Fibroblast of the aortic adventitia (primary cell): ENCODE measurements at regions not wholly inside any gene's neighbourhood (a gene's known extent, or its start where the extent isn't known, plus 50 kb on each side); places are given as distances from the start of the nearest gene placed in this dataset.

ENCODE experiments used
- DNase-seq: peaks from one replicate; pipeline ENCODE4 v3.0.0-alpha.2; 2010; ENCODE audit warnings: low read depth
- H3K4me3 ChIP-seq: 2 replicates; pipeline ENCODE4 v1.5.1; 2011; ENCODE audit warnings: low read depth, mild to moderate bottlenecking, control low read depth, low read length, moderate library complexity
- CTCF ChIP-seq: IDR thresholded peaks from 2 replicates; pipeline ENCODE4 v1.5.1; 2011; ENCODE audit warnings: mild to moderate bottlenecking, low read length, control low read depth, inconsistent platforms; ENCODE audit not compliant: insufficient read depth

- TF ChIP-seq CTCF: no peak
- DNase-seq: no peak
These were observed 136.0 kb downstream of the LMNTD1 start for GRCh38 chr12:25417071-25417470.

GRCh38 chr12:25416516-25416915 lies 136.6 kb downstream of the LMNTD1 start:
- TF ChIP-seq CTCF: no peak
- DNase-seq: no peak
- H3K4me3 ChIP-seq: no peak overlapping the region

More at GRCh38 chr12:25417071-25417470, 136.0 kb downstream of the LMNTD1 start:
- H3K4me3 ChIP-seq: no peak overlapping the region

- DNase-seq: no peak
- H3K4me3 ChIP-seq: no peak overlapping the region
- TF ChIP-seq CTCF: no peak
These were observed 138.1 kb downstream of the LMNTD1 start for GRCh38 chr12:25415004-25415403.

DNA sequence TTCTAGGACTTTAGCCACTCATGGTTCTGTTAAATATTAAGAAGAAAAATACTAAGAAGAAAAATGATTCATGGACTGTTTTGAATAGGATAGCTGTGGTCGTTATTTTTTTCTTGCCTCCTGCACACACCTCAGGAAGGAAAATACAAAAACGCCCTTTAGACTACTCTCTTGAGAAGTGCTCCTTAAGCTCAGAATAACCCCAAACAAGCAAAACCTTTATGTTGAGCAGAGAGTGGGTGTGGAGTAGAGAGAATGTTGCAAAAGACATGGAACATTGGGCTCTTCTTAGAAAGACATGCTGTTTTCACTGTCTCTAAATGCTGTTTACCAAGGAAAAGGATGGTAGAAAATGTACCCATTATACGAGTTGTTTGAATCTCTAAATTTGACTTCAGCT lies 140.3 kb downstream of the LMNTD1 start:
- TF ChIP-seq CTCF: no peak
- no peak for DNase-seq
- H3K4me3 ChIP-seq: no peak overlapping the region

DNA sequence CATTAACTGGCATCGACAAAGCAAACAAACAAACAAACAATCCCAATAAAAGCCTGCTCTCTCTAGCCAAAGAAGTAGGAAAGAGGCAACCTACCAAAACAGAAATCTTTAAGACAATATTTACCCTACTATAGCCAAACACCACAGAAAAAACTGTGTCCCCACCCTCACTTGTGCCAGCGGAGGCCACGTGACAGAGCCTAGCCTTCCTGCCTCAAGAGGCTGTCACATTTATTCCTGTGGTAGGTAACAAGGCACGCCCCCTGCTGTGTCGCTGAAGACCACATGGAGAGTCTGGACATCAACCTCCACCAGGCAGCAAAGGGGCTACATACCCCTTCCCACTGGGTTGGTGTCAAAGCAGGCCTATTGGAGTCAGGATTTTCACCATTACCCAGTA lies 148.1 kb downstream of the LMNTD1 start:
- DNase-seq: no peak
- H3K4me3 ChIP-seq: no peak overlapping the region
- TF ChIP-seq CTCF: no peak

GRCh38 chr12:25401547-25402345 lies 151.0 kb upstream of the KRAS start:
- H3K4me3 ChIP-seq: no peak overlapping the region
- peak; percentile 40 for DNase-seq
- TF ChIP-seq CTCF: no peak

DNA sequence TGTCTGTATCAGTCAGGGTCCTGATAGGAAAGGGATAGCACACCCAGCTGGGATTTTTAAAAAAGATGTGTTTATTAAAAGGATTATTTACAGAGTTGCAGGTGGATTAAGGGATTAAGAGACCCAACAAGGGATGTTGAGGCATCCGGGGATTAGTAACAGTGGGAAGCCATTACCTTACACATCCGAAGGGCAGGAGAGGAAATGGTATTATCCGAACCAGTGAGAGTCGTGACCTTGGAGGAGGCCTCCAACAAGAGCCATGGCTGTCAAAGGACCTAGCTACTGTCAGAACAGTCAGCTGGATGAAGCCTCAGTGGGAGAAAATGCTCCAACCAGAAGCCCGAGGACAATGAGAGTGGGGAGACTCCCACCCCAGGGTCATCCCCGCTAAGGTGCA lies 146.3 kb upstream of the KRAS start:
- TF ChIP-seq CTCF: no peak
- DNase-seq: no peak
- H3K4me3 ChIP-seq: no peak overlapping the region
